GM18868 (cell line): ENCODE measurements at regions not wholly inside any gene's neighbourhood (a gene's known extent, or its start where the extent isn't known, plus 50 kb on each side); places are given as distances from the start of the nearest gene placed in this dataset.
A peak's percentile ranks its signal among the peaks of the same experiment; 100 is the strongest.
"Not testable (repeated sequence)": the region's sequence is repeated elsewhere in the genome, so short reads cannot be mapped to it uniquely, and the experiment has no call there.

Source experiments
- ATAC-seq: cut with Tn5 transposase; IDR thresholded peaks from one replicate; pipeline ENCODE4 v1.9.1; 2021; ENCODE audit warnings: mild to moderate bottlenecking, moderate library complexity; ENCODE audit not compliant: unreplicated experiment

GRCh38 chr21:8455279-8456128 is 2065.9 kb upstream of the TPTE start:
- not testable (repeated sequence) for ATAC-seq

- peak; percentile 63 for ATAC-seq
Observed at GRCh38 chr21:8464403-8465152, 2056.8 kb upstream of the TPTE start.

- ATAC-seq = not testable (repeated sequence)
Observed at GRCh38 chr21:8466642-8467041, 2054.7 kb upstream of the TPTE start.
